ENCODE measurements at regions not wholly inside any gene's neighbourhood (a gene's known extent, or its start where the extent isn't known, plus 50 kb on each side); places are given as distances from the start of the nearest gene placed in this dataset.

DNA sequence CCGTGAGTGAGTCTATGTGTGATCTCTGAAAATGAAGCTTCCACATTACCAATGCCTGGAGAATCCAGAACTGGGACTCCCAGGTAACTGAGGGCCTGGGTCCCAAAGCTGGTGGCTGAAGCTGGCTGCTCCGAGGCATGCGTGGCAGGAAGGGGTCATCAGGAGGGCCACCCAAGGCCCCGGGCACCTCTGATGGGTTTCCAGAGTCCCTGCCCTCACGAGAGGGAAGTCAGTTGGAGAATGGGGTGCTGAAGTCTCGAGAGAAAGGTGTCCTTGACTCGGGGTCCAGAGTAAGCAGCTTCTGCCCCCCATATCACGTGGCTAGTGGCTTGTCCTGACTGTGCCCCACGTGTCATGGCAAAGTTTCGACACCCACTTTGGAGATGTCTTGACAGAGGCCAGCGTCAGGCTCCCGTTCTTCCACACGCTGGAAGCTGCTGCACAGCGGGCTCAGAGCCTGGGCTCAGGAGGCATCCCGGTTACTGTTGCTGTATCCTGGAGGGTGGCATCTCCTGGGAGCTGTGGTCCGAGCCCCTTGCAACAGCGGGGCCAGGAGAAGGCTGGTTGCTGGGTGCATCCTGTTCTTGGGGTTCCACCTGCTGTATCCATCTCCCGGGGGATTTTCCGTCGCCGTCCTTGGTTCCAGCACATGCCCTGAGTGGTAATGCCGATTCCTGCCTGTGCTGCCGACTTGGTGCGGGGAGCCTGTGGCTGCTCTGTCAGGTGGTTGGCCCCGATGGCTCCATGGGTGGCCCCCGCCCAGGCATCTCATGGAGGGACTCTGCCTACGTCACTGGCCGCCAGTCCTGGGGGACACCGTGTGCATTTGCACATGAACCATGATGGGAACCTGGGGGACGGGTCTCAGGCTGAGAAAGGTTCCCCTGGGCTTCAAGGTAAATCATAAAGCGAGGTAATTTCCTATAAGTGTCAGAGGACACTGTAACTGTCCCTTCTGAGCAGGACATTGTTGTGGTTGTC is 183.3 kb upstream of the HDAC4 start:
- TF ChIP-seq, protein P1, sequence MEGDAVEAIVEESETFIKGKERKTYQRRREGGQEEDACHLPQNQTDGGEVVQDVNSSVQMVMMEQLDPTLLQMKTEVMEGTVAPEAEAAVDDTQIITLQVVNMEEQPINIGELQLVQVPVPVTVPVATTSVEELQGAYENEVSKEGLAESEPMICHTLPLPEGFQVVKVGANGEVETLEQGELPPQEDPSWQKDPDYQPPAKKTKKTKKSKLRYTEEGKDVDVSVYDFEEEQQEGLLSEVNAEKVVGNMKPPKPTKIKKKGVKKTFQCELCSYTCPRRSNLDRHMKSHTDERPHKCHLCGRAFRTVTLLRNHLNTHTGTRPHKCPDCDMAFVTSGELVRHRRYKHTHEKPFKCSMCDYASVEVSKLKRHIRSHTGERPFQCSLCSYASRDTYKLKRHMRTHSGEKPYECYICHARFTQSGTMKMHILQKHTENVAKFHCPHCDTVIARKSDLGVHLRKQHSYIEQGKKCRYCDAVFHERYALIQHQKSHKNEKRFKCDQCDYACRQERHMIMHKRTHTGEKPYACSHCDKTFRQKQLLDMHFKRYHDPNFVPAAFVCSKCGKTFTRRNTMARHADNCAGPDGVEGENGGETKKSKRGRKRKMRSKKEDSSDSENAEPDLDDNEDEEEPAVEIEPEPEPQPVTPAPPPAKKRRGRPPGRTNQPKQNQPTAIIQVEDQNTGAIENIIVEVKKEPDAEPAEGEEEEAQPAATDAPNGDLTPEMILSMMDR (IDR thresholded peaks at IDR 0.05; ENCODE audit: insufficient read depth, low read length), result no peak
- TF ChIP-seq SPI1 (IDR thresholded peaks at IDR 0.05; ENCODE audit: borderline replicate concordance, low read depth) (no peak), POLR2AphosphoS5 (IDR thresholded peaks at IDR 0.05; ENCODE audit: low read depth) (no peak)
